ENCODE measurements at regions not wholly inside any gene's neighbourhood (a gene's known extent, or its start where the extent isn't known, plus 50 kb on each side); places are given as distances from the start of the nearest gene placed in this dataset.

DNA sequence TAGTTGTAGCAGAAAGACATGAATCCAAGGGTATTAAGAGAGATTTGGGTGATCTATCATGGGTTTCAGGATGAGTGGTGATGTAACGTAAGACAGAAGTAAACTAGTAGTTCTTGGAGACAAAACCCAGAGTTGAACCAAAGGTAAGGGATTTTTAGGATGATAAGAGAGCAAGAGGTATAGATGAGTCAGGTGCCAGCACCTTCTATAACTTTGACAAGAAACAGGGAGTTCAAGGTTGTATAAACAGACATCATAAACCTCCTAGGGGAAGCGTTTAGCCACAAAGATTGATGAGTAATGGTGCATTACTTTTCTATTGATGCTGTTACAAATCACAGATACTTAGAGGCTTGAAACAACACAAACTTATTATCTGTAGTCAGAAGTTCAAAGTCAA, 447.3 kb upstream of the ARHGEF26 start:
- Histone ChIP-seq H3K27me3 (ENCODE audit: low read depth, low read length) (no peaks in the 10 kb centered on the region), H3K79me2 (ENCODE audit: low read length) (no peaks in the 10 kb centered on the region), H3K27ac (ENCODE audit: low read length) (no peak overlapping the region), H3K4me2 (ENCODE audit: low read length) (no peak overlapping the region), H2AFZ (ENCODE audit: low read depth, low read length) (no peak overlapping the region), H3K4me3 (ENCODE audit: low read length) (no peak overlapping the region), H3K9me3 (ENCODE audit: insufficient read depth, low read length) (no peaks in the 10 kb centered on the region), H3K9ac (ENCODE audit: low read length) (no peak overlapping the region), H3K36me3 (replicated peaks; ENCODE audit: low read depth, low read length) (no peaks in the 10 kb centered on the region), H3K4me1 (ENCODE audit: low read length) (no peaks in the 10 kb centered on the region; the same call in none of the 2 replicates), H4K20me1 (ENCODE audit: insufficient read depth, low read length) (no peaks in the 10 kb centered on the region)
- TF ChIP-seq EZH2phosphoT487 (IDR thresholded peaks at IDR 0.05; ENCODE audit: low read depth) = no peak
- TF ChIP-seq, protein P1, sequence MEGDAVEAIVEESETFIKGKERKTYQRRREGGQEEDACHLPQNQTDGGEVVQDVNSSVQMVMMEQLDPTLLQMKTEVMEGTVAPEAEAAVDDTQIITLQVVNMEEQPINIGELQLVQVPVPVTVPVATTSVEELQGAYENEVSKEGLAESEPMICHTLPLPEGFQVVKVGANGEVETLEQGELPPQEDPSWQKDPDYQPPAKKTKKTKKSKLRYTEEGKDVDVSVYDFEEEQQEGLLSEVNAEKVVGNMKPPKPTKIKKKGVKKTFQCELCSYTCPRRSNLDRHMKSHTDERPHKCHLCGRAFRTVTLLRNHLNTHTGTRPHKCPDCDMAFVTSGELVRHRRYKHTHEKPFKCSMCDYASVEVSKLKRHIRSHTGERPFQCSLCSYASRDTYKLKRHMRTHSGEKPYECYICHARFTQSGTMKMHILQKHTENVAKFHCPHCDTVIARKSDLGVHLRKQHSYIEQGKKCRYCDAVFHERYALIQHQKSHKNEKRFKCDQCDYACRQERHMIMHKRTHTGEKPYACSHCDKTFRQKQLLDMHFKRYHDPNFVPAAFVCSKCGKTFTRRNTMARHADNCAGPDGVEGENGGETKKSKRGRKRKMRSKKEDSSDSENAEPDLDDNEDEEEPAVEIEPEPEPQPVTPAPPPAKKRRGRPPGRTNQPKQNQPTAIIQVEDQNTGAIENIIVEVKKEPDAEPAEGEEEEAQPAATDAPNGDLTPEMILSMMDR (IDR thresholded peaks at IDR 0.05; ENCODE audit: low read depth, low read length) = no peak

DNA sequence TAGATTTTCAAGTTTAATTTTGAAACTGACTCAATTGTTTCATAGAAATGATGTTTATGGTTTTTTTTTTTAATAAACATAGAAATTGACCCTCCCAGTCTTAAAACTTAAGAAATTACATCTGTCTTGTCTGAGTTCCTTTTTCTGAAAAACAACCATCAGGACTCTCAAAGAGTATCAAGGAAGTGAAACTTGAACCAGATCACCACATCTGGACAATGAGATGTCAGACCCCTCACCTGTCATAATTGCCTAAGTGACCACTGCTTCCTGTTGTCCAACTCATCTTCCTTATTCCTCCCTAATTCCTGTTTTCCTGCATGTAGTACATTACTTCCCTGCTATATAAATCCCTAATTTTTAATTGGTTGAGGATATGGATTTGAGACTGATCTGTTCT, 441.5 kb upstream of the ARHGEF26 start:
- Histone ChIP-seq H3K36me3 (replicated peaks; ENCODE audit: low read depth, low read length) (no peaks in the 10 kb centered on the region), H3K4me2 (ENCODE audit: low read length) (no peak overlapping the region), H2AFZ (ENCODE audit: low read depth, low read length) (no peak overlapping the region), H3K4me3 (ENCODE audit: low read length) (no peak overlapping the region), H3K9ac (ENCODE audit: low read length) (no peak overlapping the region), H4K20me1 (ENCODE audit: insufficient read depth, low read length) (no peaks in the 10 kb centered on the region), H3K27me3 (ENCODE audit: low read depth, low read length) (no peaks in the 10 kb centered on the region), H3K9me3 (ENCODE audit: insufficient read depth, low read length) (0 out of 2 replicates have a peak, but pooled peaks cover 7% of the 10 kb centered on the region), H3K79me2 (ENCODE audit: low read length) (no peaks in the 10 kb centered on the region), H3K27ac (ENCODE audit: low read length) (no peak overlapping the region), H3K4me1 (ENCODE audit: low read length) (0 out of 2 replicates have a peak, but pooled peaks cover 7% of the 10 kb centered on the region)
- no peak for TF ChIP-seq EZH2phosphoT487 (IDR thresholded peaks at IDR 0.05; ENCODE audit: low read depth)
- TF ChIP-seq, protein P1 (IDR thresholded peaks at IDR 0.05; ENCODE audit: low read depth, low read length) = no peak

DNA sequence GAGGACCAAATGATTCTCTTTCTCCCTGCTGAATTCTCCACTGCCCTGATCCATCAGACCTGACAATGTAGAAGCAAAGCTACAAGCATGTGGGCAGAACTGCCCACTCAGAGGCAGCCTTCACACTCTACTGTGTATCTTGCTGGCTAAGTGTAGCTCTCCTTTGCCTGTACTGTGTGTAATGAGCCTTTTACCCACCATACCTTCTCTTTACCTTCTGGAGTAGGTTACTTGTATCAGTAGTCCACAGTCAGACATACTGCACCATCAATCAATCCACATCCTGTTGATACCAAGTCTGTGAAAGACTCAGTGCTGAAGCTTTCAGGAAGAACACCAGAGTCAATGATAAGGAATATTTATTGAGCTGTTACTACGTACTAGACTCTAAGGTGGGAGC, 440.7 kb upstream of the ARHGEF26 start:
- Histone ChIP-seq H3K79me2 (ENCODE audit: low read length) (no peaks in the 10 kb centered on the region), H2AFZ (ENCODE audit: low read depth, low read length) (no peak overlapping the region)

DNA sequence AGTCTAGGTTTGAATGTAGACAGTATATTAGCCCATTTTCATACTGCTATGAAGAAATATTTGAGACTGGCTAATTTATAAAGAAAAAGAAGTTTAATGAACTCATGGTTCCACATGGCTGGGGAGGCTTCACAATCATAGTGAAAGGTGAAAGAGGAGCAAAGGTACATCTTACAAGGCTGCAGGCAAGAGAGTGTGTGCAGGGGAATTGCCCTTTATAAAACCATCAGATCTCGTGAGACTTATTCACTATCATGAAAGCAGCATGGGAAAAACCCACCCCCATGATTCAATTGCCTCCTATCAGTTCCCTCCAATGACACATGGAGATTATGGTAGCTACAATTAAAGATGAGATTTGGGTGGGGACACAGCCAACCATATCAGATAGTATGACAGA, 440.1 kb upstream of the ARHGEF26 start:
- no peaks in the 10 kb centered on the region for H4K20me1 ChIP-seq (ENCODE audit: insufficient read depth, low read length)
- no peaks in the 10 kb centered on the region for H3K79me2 ChIP-seq (ENCODE audit: low read length)
- H3K9ac ChIP-seq (ENCODE audit: low read length) = no peak overlapping the region
- 0 out of 2 replicates have a peak, but pooled peaks cover 7% of the 10 kb centered on the region for H3K9me3 ChIP-seq (ENCODE audit: insufficient read depth, low read length)
- H3K27me3 ChIP-seq (ENCODE audit: low read depth, low read length) = no peaks in the 10 kb centered on the region
- 0 out of 2 replicates have a peak, but pooled peaks cover 7% of the 10 kb centered on the region for H3K4me1 ChIP-seq (ENCODE audit: low read length)
- no peak overlapping the region for H3K4me3 ChIP-seq (ENCODE audit: low read length)
- no peak overlapping the region for H3K4me2 ChIP-seq (ENCODE audit: low read length)
- TF ChIP-seq EZH2phosphoT487 (IDR thresholded peaks at IDR 0.05; ENCODE audit: low read depth) = no peak
- TF ChIP-seq, protein P1 (IDR thresholded peaks at IDR 0.05; ENCODE audit: low read depth, low read length) = no peak
- H3K36me3 ChIP-seq (replicated peaks; ENCODE audit: low read depth, low read length) = no peaks in the 10 kb centered on the region
- H2AFZ ChIP-seq (ENCODE audit: low read depth, low read length) = no peak overlapping the region
- H3K27ac ChIP-seq (ENCODE audit: low read length) = no peak overlapping the region

More for the DNA sequence above, 440.7 kb upstream of the ARHGEF26 start:
- H3K36me3 ChIP-seq (replicated peaks; ENCODE audit: low read depth, low read length) = no peaks in the 10 kb centered on the region
- H3K9me3 ChIP-seq (ENCODE audit: insufficient read depth, low read length) = 0 out of 2 replicates have a peak, but pooled peaks cover 7% of the 10 kb centered on the region
- no peaks in the 10 kb centered on the region for H3K27me3 ChIP-seq (ENCODE audit: low read depth, low read length)
- no peaks in the 10 kb centered on the region for H4K20me1 ChIP-seq (ENCODE audit: insufficient read depth, low read length)
- no peak for TF ChIP-seq EZH2phosphoT487 (IDR thresholded peaks at IDR 0.05; ENCODE audit: low read depth)
- TF ChIP-seq, protein P1 (IDR thresholded peaks at IDR 0.05; ENCODE audit: low read depth, low read length) = no peak
- no peak overlapping the region for H3K4me3 ChIP-seq (ENCODE audit: low read length)
- H3K4me1 ChIP-seq (ENCODE audit: low read length) = 0 out of 2 replicates have a peak, but pooled peaks cover 7% of the 10 kb centered on the region
- no peak overlapping the region for H3K4me2 ChIP-seq (ENCODE audit: low read length)
- H3K9ac ChIP-seq (ENCODE audit: low read length) = no peak overlapping the region
- no peak overlapping the region for H3K27ac ChIP-seq (ENCODE audit: low read length)
